ENCODE measurements at regions not wholly inside any gene's neighbourhood (a gene's known extent, or its start where the extent isn't known, plus 50 kb on each side); places are given as distances from the start of the nearest gene placed in this dataset.

- TF ChIP-seq ATF2 (IDR thresholded peaks at IDR 0.05; ENCODE audit: low read length): no peak
- TF ChIP-seq POU5F1 (IDR thresholded peaks at IDR 0.05; ENCODE audit: low read depth, low read length): no peak
- TF ChIP-seq TBP (IDR thresholded peaks at IDR 0.05; ENCODE audit: low read depth, low read length): no peak
- TF ChIP-seq SAP30 (IDR thresholded peaks at IDR 0.05; ENCODE audit: insufficient read depth, insufficient replicate concordance, low read length): no peak
- TF ChIP-seq RFX5 (IDR thresholded peaks at IDR 0.05; ENCODE audit: borderline replicate concordance, low read depth, low read length): no peak
- no peak for TF ChIP-seq SUZ12 (IDR thresholded peaks at IDR 0.05; ENCODE audit: low read length)
- no peak for TF ChIP-seq YY1 (IDR thresholded peaks at IDR 0.05; ENCODE audit: low read depth, low read length)
These were observed 141.9 kb upstream of the DLX2 start (continued) for GRCh38 chr2:172244419-172245130.
